ENCODE measurements at regions not wholly inside any gene's neighbourhood (a gene's known extent, or its start where the extent isn't known, plus 50 kb on each side); places are given as distances from the start of the nearest gene placed in this dataset.

GRCh38 chr4:12692815-12693214, 791.3 kb downstream of the RAB28 start:
- ATAC-seq (no peak), DNase-seq (ENCODE audit: extremely low read depth in 1 of 4, low spot score in 3 of 4) (no peak), FAIRE-seq (no peak)
- CTCF ChIA-PET (ENCODE audit: low intra/inter-chr PET ratio), result no interaction called here
- POLR2A ChIA-PET, result no interaction called here
- Histone ChIP-seq H2AFZ (ENCODE audit: low read depth, low read length) (no peak overlapping the region), H3K36me3 (ENCODE audit: control insufficient read depth, insufficient read depth, low read length) (no peaks in the 10 kb centered on the region), H3K9me1 (ENCODE audit: control insufficient read depth, insufficient read depth, low read length) (no peaks in the 10 kb centered on the region), H3K4me2 (ENCODE audit: insufficient read depth, low read length) (no peak overlapping the region), H3K9ac (ENCODE audit: insufficient read depth in 1 of 2, low read depth in 2 of 2, low read length in 2 of 2) (no peak overlapping the region), H3K27ac (ENCODE audit: extremely low read depth, low read depth, low read length) (no peak overlapping the region), H3K79me2 (ENCODE audit: control insufficient read depth, insufficient read depth, low read length) (no peaks in the 10 kb centered on the region), H3K9me3 (replicated peaks; ENCODE audit: control insufficient read depth, insufficient read depth, low read depth, low read length) (no peaks in the 10 kb centered on the region), H3K27me3 (ENCODE audit: control insufficient read depth in 2 of 2, insufficient read depth in 2 of 2, low read length in 2 of 2) (no peaks in the 10 kb centered on the region), H4K20me1 (replicated peaks; ENCODE audit: control insufficient read depth, insufficient read depth, low read length) (no peaks in the 10 kb centered on the region), H3K4me3 (no peak overlapping the region), H3K4me1 (replicated peaks in 1 of 2; ENCODE audit: control insufficient read depth in 2 of 2, insufficient read depth in 2 of 2, low read length in 2 of 2) (no peaks in the 10 kb centered on the region)
- TF ChIP-seq ZBTB26 (CRISPR knock-in tag; IDR thresholded peaks at IDR 0.05) (no peak), ILF3 (IDR thresholded peaks at IDR 0.05; ENCODE audit: borderline replicate concordance) (no peak), ELF1 (tag; IDR thresholded peaks at IDR 0.05) (no peak), CCAR2 (IDR thresholded peaks at IDR 0.05; ENCODE audit: low read depth, low read length) (no peak), HCFC1 (IDR thresholded peaks at IDR 0.05; ENCODE audit: low read depth, low read length) (no peak), SIN3A (IDR thresholded peaks at IDR 0.05; ENCODE audit: borderline replicate concordance in 2 of 2, control insufficient read depth in 1 of 2, low read depth in 2 of 2, low read length in 2 of 2) (no peak), EGR1 (conservative IDR thresholded peaks at IDR 0.05) (no peak), ZBTB11 (CRISPR knock-in tag; IDR thresholded peaks at IDR 0.05) (no peak), POLR2AphosphoS2 (IDR thresholded peaks at IDR 0.05; ENCODE audit: low read length) (no peak), MNT (conservative IDR thresholded peaks at IDR 0.05) (no peak), ZNF133 (CRISPR knock-in tag; IDR thresholded peaks at IDR 0.05) (no peak)
- intact Hi-C loops (cut with micrococcal nuclease), result no loop called here
- in situ Hi-C loops (cut with MboI), result no loop called here
- 0% methylated on average over 2 of the region's 2 CpGs for WGBS (ENCODE audit: insufficient coverage, low coverage, missing lambda C conversion rate)
- BruUV-seq (replicated peaks), result no TSS peak

Data from K562 (cell line).